Stimulated activated CD4-positive, alpha-beta T cell treated with anti-CD3 and anti-CD28 coated beads, Interleukin-1b, Interleukin-23, amount 100 ng/mL, for 4 hours (primary cell): ENCODE measurements at regions not wholly inside any gene's neighbourhood (a gene's known extent, or its start where the extent isn't known, plus 50 kb on each side); places are given as distances from the start of the nearest gene placed in this dataset.

Experiments used
- DNase-seq, 2 donors: peaks; one replicate each; pipeline ENCODE4 v3.0.0-alpha.2; 2020; ENCODE audit warnings: low read depth in 2 of 2

DNA sequence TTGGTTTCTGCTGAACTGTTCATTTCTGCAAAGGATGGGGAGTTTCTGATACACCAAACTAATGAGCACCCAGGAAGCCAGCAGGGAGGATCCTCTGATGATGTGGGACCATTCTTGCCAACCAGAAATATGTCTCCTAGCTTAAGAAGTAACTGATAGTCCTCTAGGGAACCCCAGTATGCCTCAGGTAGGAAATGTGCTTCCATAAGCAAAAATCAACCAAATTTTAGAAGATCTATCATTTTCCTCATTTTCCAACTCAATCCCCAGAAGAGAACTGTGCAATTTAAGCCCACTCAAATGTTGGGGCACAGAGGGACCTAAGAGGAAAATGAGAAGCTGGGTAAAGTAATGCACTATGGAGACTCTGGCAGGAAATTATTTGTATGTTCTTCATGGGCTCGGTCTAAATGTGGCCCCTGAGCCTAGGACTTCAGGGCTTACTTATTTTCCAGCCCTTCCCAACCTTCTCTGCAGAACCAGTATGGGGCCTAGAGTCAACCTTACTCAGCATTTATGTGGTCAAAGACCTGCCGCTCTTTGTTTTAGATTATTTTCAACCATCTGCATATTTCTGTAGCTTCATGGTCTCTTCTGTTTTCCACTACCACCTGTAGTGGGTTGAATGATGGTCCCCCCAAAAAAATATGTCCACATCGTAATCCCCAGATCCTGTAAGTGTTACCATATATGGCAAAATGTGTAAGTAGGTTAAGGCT, 359.8 kb upstream of the CDH4 start:
- DNase-seq: no peak

DNA sequence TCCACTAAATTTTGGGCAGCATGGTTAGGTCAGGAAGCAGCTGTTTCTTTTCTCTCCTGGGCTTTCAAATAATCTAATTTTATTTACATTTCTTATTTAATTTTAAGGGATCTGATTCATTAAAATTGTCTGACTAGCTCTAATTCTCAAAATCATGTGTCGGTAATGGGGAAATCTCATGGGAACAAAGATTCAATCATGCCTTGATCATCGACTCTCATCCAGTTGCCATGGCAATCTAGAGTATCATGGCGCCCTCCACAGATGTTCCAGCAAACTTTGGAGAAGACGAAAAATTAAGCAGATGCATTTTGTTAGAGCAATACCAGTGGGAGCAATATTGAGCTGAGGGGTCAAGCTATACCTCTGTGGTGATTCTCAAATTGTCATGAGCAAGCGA, 358.0 kb upstream of the CDH4 start:
- DNase-seq: no peak

DNA sequence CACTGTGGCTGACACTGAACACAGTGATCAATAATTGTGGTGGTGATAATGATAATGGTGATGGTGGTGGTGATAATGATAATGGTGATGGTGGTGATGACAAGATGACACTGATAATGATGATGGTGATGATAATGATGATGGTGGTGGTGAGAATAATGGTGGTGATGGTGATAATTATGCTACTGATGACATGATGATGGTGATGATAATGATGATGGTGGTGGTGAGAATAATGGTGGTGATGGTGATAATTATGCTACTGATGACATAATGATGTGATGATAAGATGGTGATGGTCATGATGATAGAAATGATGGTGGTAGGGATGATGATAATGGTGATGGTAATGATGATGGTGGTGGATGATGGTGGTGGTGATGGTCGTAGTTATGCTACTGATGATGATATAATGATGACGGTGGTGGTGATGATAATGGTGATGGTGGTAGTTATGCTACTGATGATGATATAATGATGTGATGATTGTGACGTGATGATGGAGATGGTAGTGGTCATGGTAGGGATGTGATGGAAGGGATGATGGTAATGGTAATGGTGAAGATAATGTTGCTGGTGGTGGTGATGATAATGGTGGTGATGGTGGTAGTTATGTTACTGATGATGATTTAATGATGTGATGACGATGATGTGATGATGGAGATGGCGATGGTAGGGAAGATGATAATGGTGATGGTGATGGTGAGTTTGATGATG, 356.5 kb upstream of the CDH4 start:
- no peak for DNase-seq

DNA sequence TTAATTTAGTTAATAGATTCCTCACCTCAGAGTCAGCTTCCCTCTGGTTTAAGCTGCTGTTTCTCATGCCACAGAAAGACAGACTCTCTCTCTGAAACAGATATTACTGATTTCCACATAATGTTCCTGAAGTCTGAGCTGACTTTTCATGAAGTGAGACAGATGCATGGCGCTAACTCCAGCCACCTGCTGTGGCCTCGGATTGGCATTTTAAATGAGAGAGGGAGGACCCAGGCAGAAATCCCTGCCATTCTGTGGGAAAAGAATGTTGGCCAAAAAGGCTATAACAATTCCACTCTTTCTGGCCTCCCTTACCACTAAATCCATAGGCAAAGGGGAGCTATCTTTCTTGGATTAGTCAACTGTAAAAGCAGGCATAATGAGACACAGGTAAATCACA, 354.1 kb upstream of the CDH4 start:
- no peak for DNase-seq

DNA sequence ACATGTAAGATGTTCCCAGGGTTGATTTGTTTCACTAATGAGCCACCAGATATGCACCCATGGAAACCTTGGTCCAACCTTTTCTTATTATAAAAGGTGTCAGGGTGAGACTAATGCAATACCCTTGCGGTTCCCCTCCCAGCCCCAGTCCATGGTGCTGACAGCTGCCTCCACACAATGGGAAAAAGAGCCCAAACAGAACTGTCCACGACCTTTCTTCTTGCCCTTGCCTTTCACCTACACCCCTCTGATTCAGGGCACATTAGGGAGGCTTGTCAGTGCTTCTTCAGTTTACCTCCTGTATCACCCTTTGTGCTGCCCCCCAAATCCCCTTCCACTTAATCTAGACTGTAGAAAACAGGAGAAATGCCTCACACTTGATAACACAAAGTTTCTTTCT, 352.7 kb upstream of the CDH4 start:
- no peak for DNase-seq

DNA sequence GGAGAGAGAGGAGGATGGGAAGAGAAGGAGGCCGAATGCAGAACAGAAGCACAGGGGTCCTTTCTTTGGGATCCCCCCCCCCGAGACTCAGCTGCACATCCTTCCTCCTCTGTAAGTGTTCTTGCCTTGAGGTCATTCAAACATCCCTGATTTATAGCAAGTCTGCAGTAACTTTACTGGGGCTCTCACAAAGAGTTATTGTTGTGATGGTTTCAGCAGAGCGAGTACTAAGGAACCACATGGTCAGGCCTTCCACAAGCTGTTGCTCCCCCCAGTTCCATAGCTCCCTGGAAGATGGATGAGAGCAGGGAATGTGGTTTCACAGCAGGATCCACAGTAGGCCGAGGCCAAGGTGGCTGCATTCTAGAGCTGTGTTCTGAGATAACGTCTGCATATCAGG, 351.4 kb upstream of the CDH4 start:
- no peak for DNase-seq

DNA sequence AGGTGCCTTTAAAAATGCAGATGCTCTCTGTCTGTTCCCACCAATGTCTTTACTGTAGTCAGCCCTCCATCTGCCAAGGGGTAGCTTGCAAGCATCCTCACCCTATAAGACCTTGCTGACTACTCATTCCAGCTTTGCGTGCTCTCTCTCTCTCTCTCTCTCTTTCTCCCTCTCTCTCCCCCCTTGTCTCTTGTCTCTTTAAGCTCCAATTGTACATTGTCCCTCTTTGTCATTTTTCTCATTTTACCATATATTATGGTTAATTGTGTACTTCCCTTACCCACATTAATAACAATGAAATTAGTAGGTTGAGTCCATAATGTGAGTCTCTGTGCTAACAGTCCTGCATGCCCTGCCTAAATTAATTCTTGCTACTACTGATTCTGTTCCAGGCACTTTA, 350.2 kb upstream of the CDH4 start:
- DNase-seq: no peak

DNA sequence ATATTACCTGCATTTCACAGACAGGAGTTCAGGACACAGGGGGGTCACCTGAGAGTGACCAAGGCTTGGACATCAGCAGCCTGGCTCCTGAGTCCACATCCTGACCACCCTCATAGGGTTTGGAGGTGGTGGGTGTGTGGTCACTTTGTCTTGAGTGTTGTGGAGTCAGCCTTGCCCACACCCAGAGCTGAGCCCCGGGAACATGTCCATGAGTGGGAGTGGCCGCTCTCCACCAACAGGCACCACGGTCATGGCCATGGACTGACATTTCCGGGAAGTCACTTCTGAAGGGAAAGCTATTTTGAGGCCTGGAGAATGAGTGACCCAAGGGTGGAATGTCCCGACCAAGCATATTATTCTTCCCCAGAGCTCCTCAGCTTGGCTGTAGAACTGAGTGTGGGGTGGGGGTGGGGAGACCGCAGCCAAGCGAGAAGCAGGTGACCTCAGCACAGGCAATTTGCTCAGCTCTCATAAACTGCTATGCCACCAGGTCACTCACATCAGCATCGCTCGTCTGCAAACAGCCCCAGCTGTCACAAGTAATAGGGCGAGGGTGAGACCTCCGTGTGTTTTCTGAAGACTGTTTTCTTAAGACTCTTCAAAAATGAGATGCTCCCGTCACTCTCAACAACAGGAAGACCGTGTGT, 348.6 kb upstream of the CDH4 start:
- no peak for DNase-seq

DNA sequence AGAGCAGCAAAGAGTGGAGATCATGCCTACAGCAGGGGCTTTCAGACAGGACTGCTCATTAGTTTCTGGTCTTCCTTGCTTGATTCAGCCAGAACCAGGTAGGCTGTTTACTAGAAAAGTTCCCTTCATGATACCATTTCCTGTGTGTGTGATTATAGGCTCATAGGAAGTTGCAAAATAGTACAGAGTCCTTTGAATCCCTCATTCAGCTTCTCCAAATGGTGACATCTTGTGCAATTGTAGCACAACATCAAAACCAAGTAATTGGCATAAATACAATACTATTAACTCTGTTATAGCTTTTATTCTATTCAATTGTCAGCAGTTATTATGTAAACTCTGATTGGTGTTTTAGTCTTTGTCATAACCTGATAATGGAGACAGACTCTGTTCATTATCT, 347.3 kb upstream of the CDH4 start:
- no peak for DNase-seq

DNA sequence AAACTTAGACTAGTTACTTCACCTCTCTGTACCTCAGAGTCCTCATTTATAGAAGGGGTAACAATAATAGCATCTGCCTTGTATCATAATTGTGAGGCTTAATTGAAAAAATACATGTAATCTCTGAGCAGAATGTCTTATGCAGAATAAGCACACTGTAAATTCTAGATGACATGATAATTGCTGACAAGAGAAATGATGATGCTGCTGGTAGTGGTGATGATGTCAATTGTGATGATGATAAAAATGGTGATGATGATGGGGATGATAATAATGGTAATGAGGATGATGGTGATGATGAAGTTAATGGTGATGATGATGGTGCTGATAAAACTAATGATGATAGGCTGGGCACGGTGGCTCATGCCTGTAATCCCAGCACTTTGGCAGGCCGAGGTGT, 346.1 kb upstream of the CDH4 start:
- no peak for DNase-seq

DNA sequence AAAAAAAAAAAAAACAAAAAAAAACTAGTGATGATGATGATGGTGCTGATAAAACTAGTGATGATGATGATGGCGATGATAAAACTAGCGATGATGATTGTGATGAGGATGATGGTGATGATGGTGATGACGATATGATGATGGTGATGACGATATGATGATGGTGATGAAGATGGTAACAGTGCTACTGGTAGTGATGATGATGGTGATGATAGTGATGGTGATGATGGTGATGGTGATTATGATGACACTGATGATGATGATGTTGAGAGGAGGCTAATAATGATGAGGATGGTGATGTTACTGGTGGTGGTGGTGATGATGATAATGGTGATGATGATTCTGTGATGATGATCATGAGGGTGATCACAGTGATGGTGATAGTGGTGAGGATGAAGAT, 345.5 kb upstream of the CDH4 start:
- DNase-seq: no peak

DNA sequence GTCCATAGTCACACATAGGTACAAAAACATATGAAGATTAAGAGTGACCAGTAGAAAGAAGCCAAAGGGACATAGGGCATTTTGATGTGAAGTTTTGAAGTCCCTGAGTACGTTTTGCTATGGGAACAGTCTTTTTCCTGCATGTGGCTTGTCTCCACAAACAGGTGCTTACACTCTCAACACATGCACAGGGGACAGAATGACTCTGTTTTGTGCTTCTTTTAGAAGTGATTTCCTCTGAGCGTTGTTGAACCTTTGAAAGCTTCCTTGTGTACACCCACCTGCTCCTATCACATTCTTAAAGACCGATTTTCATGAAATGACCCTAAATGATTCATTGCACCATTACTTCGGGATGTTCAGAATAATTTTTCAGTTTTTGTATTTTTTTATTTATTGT, 338.8 kb upstream of the CDH4 start:
- DNase-seq: no peak

DNA sequence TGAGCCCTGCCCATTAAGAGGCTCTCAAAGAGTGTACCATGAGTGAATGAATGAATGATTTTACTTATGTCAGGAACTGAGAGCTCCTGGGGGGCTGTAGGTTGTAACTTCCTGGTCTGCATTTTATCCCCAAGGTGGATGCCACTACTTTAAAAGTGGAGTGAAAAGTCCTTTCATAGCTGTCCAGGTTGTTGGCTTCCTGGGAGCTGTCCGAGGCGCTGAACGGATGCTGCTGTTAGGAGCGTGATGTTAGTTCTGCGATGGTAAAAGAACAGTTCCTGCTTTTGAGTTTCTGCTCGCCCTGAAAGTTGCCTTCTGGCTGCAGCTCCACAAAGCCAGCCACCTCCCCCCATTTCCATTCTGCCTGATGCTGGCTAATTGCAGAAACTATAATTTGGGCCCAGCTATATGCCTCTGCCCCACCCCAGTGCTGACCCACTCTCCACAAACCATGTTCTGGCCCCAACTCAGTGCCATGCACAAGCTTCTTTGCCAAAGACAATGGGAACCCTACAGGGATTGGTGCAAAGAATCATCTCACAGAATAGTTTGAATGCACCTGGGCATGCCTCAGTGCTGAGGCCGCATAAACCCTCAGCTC, 330.9 kb upstream of the CDH4 start:
- DNase-seq: peak in 1 of 2 donors; percentile 2

DNA sequence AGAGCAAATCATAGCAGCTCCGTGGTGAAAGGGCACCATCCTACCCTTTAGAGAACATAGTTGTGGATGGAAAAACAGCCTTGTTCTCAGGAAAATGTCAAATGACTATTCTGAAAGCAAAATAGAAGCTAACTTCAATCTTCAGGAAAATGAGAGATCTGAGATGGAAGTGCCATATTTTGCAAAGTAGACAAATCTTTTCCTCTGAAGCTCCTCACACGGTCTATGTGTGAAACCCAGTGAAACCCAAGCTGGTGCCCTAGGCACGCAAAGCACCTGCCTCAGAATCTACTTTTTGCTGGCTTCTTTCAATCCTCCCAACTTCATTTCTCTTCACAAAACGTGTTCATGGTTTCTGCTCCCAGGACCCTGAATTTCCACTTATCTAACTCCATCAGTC, 325.2 kb upstream of the CDH4 start:
- no peak for DNase-seq

DNA sequence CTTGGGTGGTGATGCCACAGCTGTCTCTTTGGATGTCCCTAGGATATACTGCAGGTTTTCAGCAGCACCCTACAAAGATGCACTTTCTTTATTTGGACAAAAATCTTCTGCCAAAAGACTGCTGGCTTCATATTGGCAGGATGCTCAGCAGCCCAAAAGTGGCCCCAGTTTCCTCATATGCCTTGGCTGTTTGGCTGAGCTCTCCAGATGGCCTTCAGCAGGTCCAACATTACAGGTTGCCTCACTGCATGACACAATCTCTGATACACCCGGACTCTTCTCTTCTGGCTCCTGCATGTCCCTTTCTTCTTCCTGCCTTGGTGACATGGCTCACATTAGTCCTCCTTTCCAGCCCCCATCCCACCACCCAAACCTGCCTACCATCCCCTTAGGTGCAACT, 323.7 kb upstream of the CDH4 start:
- DNase-seq: no peak

DNA sequence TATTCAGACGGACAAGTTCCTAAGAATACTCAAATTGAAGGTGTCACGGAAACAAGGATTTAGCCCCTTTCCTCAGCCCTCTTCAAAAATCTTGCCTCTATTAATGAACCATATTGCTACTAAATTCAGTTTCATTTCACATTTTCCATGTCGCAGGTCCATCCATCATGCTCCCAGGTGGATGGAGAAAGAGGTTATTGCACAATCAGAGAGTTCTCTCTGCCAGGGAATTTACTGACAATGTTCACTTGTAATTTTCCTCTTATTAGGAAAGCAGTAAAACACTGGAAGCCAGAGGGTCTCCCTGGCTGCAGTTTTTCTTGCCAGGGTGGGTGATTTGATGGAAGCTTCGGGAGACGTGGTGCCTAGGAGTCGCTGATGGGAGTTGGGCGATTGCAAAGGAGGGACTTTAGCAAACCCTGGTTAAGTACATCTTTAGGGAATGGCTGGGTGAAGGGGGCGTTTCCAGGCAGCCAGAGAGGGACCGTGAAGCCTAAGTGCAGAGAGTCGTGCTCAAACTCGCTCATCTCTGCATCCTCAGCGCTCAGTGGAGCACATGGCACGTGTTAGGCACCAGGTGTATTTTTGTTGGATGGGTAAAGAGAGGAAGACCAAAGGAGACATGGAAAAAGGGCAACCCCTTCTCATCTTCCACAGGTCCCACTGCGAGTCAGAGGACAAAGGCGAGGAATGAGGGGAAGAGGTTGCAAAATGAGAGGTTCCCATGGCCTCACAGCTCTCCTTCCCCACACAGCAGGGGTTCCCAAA, 321.9 kb upstream of the CDH4 start:
- no peak for DNase-seq

DNA sequence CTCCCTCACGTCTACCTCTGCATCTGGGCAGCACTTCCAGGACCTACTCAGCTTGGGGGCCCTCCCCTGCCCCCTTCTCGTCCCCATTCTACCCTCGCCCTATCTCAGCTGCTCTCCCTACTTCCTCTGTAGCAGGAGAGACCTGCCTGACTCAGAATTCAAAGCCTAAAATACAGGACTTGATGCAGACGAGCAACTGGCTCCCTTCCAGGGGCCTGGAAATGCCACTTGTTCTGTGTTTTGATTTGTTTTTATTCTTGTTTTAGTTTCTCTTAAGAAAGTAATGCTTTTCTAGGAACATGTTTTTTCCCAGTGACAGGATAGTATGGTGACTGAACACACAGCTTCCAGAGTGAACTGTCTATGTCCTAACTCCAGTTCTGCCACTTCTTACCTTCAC, 320.4 kb upstream of the CDH4 start:
- DNase-seq: no peak

DNA sequence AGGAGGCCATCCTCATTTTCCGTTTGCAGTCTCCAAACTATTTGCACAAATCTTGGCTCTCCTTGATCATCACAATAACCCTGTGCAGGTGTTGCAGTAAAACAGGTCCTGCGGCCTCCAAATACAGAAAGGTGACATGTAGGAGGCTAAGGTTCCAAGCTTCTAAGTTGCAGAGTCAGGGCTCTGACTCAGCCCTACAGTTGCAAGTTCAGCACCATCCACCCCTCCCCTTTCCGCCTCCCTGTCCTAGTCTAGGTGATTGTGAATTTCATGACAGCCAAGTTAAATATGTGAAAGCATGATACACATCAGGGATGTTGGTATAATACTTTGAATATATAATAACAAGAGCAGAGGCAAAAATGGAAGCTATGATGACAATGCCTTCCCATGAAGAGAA, 317.3 kb upstream of the CDH4 start:
- no peak for DNase-seq

DNA sequence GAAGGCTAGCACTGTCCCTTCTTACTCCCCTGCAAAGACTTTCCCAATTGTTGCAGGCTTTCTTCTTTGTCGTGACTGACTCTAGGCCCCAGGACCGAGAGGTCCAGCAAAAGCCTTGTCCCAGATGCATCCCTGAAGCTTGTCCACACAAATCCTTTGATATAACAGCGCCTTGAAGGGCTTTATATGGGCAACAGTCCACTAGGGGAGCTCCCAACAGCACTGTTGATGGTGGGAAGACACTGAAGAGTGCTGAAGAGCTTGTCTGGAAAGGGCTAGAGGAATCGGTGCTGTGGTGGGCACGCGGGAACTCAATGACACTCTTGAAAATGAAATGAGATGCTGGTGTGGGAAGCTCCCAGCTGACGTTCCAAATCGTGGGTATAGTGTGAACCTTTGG, 316.1 kb upstream of the CDH4 start:
- DNase-seq: no peak

DNA sequence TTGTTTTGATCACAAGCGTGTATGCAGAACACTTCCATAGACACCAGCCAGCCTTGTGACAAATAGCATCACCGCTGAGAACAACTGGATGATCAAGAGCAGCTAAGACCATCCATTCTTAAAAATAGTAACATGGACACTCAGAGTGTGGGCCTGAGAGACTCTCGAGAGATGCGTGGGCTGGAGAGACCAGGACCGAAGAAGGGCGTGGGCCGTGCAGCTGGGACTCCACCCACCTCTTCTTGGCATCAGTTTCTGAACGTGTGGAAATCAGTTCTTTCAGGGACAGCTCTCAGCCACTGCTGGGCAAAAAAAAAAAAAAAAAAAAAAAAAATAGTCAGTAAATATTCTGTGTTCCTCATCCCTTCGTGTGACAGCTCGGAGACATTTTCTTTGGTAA, 314.5 kb upstream of the CDH4 start:
- DNase-seq: no peak

DNA sequence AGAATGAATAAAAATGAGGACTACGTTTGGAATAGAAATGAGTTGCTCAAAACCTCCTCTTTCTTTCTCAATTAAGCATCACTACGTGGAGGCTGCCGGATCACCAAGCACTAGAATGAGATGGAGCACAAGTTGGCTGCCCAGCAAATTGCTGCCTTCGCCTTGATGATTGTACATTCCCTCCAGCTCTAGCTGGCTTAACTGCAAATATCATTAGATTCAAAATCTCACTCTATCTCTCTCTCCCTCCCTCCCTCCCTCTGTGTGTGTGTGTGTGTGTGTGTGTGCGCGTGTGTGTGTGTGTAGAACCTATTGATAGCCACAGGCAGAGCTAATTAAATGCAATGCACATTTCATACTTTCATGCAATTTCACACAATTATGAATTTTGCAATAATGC, 310.7 kb upstream of the CDH4 start:
- no peak for DNase-seq

DNA sequence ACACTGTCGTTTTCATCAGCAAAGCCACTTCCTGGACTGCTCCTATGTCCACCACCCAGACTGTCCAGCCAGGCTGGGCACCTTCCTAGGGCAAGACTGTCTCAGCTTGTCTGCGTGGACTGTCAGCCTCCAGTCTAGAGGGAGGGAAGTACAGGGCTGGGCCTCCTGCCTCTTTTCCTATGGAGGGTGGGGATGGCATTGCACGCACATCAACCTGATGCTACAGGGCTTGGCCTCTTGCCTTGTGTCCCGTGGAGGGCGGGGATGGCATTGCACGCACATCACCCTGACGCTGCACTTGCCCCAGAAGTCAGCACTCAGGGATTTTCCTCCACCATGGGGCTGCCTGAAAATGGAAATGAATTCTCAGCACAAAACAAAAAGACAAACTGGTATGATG, 304.2 kb upstream of the CDH4 start:
- DNase-seq: no peak
